NB4 (cell line): ENCODE measurements at regions not wholly inside any gene's neighbourhood (a gene's known extent, or its start where the extent isn't known, plus 50 kb on each side); places are given as distances from the start of the nearest gene placed in this dataset.
A peak's percentile ranks its signal among the peaks of the same experiment; 100 is the strongest.

ENCODE experiments used
- DNase-seq: peaks from one replicate; pipeline ENCODE4 v3.0.0; 2010; ENCODE audit warnings: low read depth
- H3K4me3 ChIP-seq: one replicate; pipeline ENCODE4 v1.5.1; 2011; ENCODE audit warnings: mild to moderate bottlenecking, low read depth, low read length, moderate library complexity
- MAX ChIP-seq: IDR thresholded peaks from 2 replicates; pipeline ENCODE4 v1.6.1; 2011; ENCODE audit warnings: low read depth, low read length
- MYC ChIP-seq: IDR thresholded peaks from 2 replicates; pipeline ENCODE4 v1.6.1; 2011; ENCODE audit warnings: low read depth, low read length
- POLR2A ChIP-seq: IDR thresholded peaks from 2 replicates; pipeline ENCODE4 v1.6.1; 2011; ENCODE audit warnings: mild to moderate bottlenecking; ENCODE audit not compliant: insufficient read length; ENCODE audit errors: extremely low read depth
- TF ChIP-seq, protein P1 (sequence below): IDR thresholded peaks from one replicate; pipeline ENCODE4 v1.5.1; 2012; ENCODE audit warnings: low read depth, low read length

- TF ChIP-seq MYC, result no peak
- TF ChIP-seq MAX, result no peak
- TF ChIP-seq, protein P1, sequence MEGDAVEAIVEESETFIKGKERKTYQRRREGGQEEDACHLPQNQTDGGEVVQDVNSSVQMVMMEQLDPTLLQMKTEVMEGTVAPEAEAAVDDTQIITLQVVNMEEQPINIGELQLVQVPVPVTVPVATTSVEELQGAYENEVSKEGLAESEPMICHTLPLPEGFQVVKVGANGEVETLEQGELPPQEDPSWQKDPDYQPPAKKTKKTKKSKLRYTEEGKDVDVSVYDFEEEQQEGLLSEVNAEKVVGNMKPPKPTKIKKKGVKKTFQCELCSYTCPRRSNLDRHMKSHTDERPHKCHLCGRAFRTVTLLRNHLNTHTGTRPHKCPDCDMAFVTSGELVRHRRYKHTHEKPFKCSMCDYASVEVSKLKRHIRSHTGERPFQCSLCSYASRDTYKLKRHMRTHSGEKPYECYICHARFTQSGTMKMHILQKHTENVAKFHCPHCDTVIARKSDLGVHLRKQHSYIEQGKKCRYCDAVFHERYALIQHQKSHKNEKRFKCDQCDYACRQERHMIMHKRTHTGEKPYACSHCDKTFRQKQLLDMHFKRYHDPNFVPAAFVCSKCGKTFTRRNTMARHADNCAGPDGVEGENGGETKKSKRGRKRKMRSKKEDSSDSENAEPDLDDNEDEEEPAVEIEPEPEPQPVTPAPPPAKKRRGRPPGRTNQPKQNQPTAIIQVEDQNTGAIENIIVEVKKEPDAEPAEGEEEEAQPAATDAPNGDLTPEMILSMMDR, result no peak
- TF ChIP-seq POLR2A, result no peak
- no peak overlapping the region for H3K4me3 ChIP-seq
These were observed 173.1 kb downstream of the HS3ST3A1 start for GRCh38 chr17:13428611-13429042.

GRCh38 chr17:13426991-13427390 is 174.7 kb downstream of the HS3ST3A1 start:
- H3K4me3 ChIP-seq, result no peak overlapping the region
- DNase-seq, result no peak
- TF ChIP-seq, protein P1, result no peak
- TF ChIP-seq MYC, result no peak
- no peak for TF ChIP-seq MAX
- no peak for TF ChIP-seq POLR2A

More at GRCh38 chr17:13428611-13429042, 173.1 kb downstream of the HS3ST3A1 start:
- DNase-seq, result no peak

DNA sequence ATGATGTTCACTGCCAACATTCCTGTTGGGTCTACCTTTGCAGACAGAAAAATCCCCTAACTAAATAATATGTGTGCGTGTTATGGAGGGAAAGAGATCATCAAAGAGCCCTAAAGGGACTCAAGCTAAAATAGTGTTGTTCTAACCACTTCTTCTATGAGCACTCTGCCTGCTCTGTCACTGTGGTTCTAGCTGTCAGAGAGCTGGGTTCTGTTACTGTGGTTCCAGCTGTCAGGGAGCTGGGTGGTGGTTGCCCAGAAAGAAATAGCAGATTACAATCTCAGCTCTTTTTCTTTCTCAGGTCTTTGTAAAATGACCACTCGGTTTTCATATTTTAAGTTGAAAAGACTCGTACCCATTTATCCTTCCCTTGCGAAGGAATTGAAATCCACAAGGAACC is 176.3 kb downstream of the HS3ST3A1 start:
- DNase-seq, result no peak
- TF ChIP-seq MYC, result no peak
- TF ChIP-seq POLR2A, result no peak
- TF ChIP-seq MAX, result no peak
- TF ChIP-seq, protein P1, result no peak
- no peak overlapping the region for H3K4me3 ChIP-seq

- H3K4me3 ChIP-seq, result no peak overlapping the region
- no peak for DNase-seq
- TF ChIP-seq MYC, result no peak
- TF ChIP-seq, protein P1, result no peak
- TF ChIP-seq POLR2A, result no peak
- no peak for TF ChIP-seq MAX
These were observed 180.1 kb downstream of the HS3ST3A1 start for GRCh38 chr17:13421581-13422130.

- TF ChIP-seq, protein P1, result no peak
- TF ChIP-seq MYC, result 0 out of 2 replicates have a peak, but pooled peaks have one; percentile 27
- peak; percentile 77 for DNase-seq
- no peak overlapping the region for H3K4me3 ChIP-seq
These were observed 180.9 kb downstream of the HS3ST3A1 start for GRCh38 chr17:13420878-13421277.

DNA sequence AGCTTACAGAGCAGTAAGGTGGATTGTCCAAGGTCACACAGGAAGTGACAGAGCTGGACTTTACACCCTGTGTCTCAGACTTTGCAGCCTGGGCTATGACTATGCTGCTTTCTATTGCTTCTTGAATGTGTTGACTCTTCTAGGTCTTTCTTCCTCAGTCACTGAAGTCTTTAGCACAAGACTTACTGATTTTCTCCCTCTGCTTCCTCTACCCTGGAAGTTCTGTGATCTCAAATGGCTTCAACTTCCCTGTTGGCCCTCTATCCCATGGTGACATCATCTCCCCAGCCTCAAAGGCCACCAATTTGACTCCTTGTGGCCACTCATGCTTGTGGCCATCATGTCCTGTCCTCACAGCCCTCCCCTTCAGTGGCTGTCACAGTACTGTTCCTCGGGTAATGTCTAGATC is 181.3 kb downstream of the HS3ST3A1 start:
- H3K4me3 ChIP-seq, result no peak overlapping the region
- TF ChIP-seq, protein P1, result no peak
- TF ChIP-seq MAX (no peak), POLR2A (no peak), MYC (no peak)
- peak; percentile 6 for DNase-seq
